Loucy (cell line): ENCODE measurements at regions not wholly inside any gene's neighbourhood (a gene's known extent, or its start where the extent isn't known, plus 50 kb on each side); places are given as distances from the start of the nearest gene placed in this dataset.

Experiments used
- EZH2phosphoT487 ChIP-seq: fragments of 200-600 bp; IDR thresholded peaks from 2 replicates; pipeline ENCODE4 v1.6.1; 2018; ENCODE audit warnings: antibody characterized with exemption, mild to moderate bottlenecking, moderate library complexity, borderline replicate concordance
- TF ChIP-seq, protein P1 (sequence below): fragments of 200-600 bp; sonication (generic); conservative IDR thresholded peaks from 2 replicates; pipeline ENCODE4 v1.5.1; 2014; ENCODE audit warnings: mild to moderate bottlenecking, antibody characterized with exemption, low read length

DNA sequence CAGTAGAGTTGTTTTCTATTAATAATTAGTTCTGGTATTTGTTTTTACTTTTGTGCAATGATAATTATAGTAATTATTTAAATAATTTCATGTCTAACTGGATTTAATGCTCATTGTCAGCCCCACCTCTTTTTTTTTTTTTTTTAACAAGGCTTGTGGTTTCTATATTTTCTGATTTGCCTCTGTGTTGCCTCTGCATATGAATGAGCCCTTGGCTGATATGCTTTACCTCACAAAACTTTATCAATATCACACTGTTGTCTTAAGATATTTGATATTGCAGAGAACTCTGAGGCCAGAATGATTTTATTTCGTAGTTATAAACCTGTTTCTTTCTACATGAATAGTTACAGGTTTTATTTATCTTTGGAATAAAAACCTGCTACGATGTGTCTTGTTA, 116.2 kb upstream of the ATP2B1 start:
- TF ChIP-seq, protein P1, sequence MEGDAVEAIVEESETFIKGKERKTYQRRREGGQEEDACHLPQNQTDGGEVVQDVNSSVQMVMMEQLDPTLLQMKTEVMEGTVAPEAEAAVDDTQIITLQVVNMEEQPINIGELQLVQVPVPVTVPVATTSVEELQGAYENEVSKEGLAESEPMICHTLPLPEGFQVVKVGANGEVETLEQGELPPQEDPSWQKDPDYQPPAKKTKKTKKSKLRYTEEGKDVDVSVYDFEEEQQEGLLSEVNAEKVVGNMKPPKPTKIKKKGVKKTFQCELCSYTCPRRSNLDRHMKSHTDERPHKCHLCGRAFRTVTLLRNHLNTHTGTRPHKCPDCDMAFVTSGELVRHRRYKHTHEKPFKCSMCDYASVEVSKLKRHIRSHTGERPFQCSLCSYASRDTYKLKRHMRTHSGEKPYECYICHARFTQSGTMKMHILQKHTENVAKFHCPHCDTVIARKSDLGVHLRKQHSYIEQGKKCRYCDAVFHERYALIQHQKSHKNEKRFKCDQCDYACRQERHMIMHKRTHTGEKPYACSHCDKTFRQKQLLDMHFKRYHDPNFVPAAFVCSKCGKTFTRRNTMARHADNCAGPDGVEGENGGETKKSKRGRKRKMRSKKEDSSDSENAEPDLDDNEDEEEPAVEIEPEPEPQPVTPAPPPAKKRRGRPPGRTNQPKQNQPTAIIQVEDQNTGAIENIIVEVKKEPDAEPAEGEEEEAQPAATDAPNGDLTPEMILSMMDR: no peak
- TF ChIP-seq EZH2phosphoT487: no peak
